WTC11 (cell line): ENCODE measurements at regions not wholly inside any gene's neighbourhood (a gene's known extent, or its start where the extent isn't known, plus 50 kb on each side); places are given as distances from the start of the nearest gene placed in this dataset.

Source experiments
- CTCF ChIP-seq: fragments of 200-600 bp; IDR thresholded peaks from 2 replicates; pipeline ENCODE4 v1.8.0; 2022; ENCODE audit warnings: antibody characterized with exemption
- ESRRA ChIP-seq: sonication (generic); formaldehyde crosslinking; IDR thresholded peaks from 2 replicates; pipeline ENCODE4 v1.8.1; 2022; ENCODE audit warnings: mild to moderate bottlenecking, missing genetic modification reagents, borderline replicate concordance
- JUN ChIP-seq: sonication (generic); formaldehyde crosslinking; IDR thresholded peaks from 2 replicates; pipeline ENCODE4 v1.8.0; 2023; ENCODE audit warnings: mild to moderate bottlenecking, missing genetic modification reagents
- NFYB ChIP-seq: sonication (generic); formaldehyde crosslinking; conservative IDR thresholded peaks from 2 replicates; pipeline ENCODE4 v1.8.0; 2022; ENCODE audit warnings: low read depth, missing genetic modification reagents
- ZNF281 ChIP-seq: sonication (generic); formaldehyde crosslinking; IDR thresholded peaks from 2 replicates; pipeline ENCODE4 v1.8.0; 2023; ENCODE audit warnings: mild to moderate bottlenecking, missing genetic modification reagents

GRCh38 chrX:26586570-26586969, 370.6 kb downstream of the MAGEB5 start:
- TF ChIP-seq CTCF: no peak
- TF ChIP-seq JUN (CRISPR knock-in tag): no peak
- TF ChIP-seq ESRRA (CRISPR knock-in tag): no peak
- no peak for TF ChIP-seq NFYB
- TF ChIP-seq ZNF281 (CRISPR knock-in tag): no peak
